Fibroblast of villous mesenchyme (primary cell): ENCODE measurements at regions not wholly inside any gene's neighbourhood (a gene's known extent, or its start where the extent isn't known, plus 50 kb on each side); places are given as distances from the start of the nearest gene placed in this dataset.
"Not testable (repeated sequence)": the region's sequence is repeated elsewhere in the genome, so short reads cannot be mapped to it uniquely, and the experiment has no call there.

Source experiments
- DNase-seq: peaks from one replicate; pipeline ENCODE4 v3.0.0-alpha.2; 2010; ENCODE audit warnings: low read depth
- H3K4me3 ChIP-seq: 2 replicates; pipeline ENCODE4 v1.5.1; 2011; ENCODE audit warnings: low read depth, mild to moderate bottlenecking, low read length
- CTCF ChIP-seq: IDR thresholded peaks from 2 replicates; pipeline ENCODE4 v1.5.1; 2012; ENCODE audit warnings: low read depth, mild to moderate bottlenecking, low read length; ENCODE audit not compliant: insufficient read depth

- no peak overlapping the region for H3K4me3 ChIP-seq
- no peak for DNase-seq
- no peak for TF ChIP-seq CTCF
Measured at GRCh38 chr6:21780679-21781078, 187.1 kb downstream of the SOX4 start.

- TF ChIP-seq CTCF = no peak
- no peak overlapping the region for H3K4me3 ChIP-seq
- no peak for DNase-seq
Measured at GRCh38 chr6:21781128-21781527, 187.6 kb downstream of the SOX4 start.

GRCh38 chr6:21785164-21785563 is 191.6 kb downstream of the SOX4 start:
- DNase-seq = no peak
- H3K4me3 ChIP-seq = no peak overlapping the region
- TF ChIP-seq CTCF = no peak

- peak; percentile 7 for DNase-seq
- H3K4me3 ChIP-seq = no peak overlapping the region
- TF ChIP-seq CTCF = no peak
Measured at GRCh38 chr6:21791056-21791455, 197.5 kb downstream of the SOX4 start.

GRCh38 chr6:21791581-21791980 is 198.0 kb downstream of the SOX4 start:
- H3K4me3 ChIP-seq = no peak overlapping the region
- TF ChIP-seq CTCF = no peak
- DNase-seq = peak; percentile 98

- no peak overlapping the region for H3K4me3 ChIP-seq
- no peak for TF ChIP-seq CTCF
- DNase-seq = no peak
Measured at GRCh38 chr6:21792177-21792576, 198.6 kb downstream of the SOX4 start.

- H3K4me3 ChIP-seq, DNase-seq: not testable (repeated sequence)
Measured at GRCh38 chr6:21796979-21797378, 203.4 kb downstream of the SOX4 start.
